OCI-LY3 (cell line): ENCODE measurements at regions not wholly inside any gene's neighbourhood (a gene's known extent, or its start where the extent isn't known, plus 50 kb on each side); places are given as distances from the start of the nearest gene placed in this dataset.

Experiments used
- H2AFZ ChIP-seq: fragments of 200-600, 300-600 bp; shearing (Covaris generic); 2 replicates; pipeline ENCODE4 v1.6.0; 2014; ENCODE audit warnings: antibody characterized with exemption, low read depth, low read length
- H3K27ac ChIP-seq: fragments of 200-600, 300-600 bp; sonication (generic); 2 replicates; pipeline ENCODE4 v1.5.1; 2014; ENCODE audit warnings: mild to moderate bottlenecking, low read length, moderate library complexity, mixed read lengths
- H3K27me3 ChIP-seq: fragments of 200-600, 300-600 bp; sonication (generic); 2 replicates; pipeline ENCODE4 v1.6.1; 2014; ENCODE audit warnings: low read depth, low read length, mixed read lengths
- H3K36me3 ChIP-seq: fragments of 200-600, 300-600 bp; sonication (generic); replicated peaks from 2 replicates; pipeline ENCODE3; 2014; ENCODE audit warnings: low read depth, low read length, mixed read lengths
- H3K4me1 ChIP-seq: fragments of 300-600, 200-600 bp; sonication (generic); 2 replicates; pipeline ENCODE4 v1.6.1; 2014; ENCODE audit warnings: low read length, mixed read lengths
- H3K4me2 ChIP-seq: fragments of 200-600, 300-600 bp; sonication (generic); 2 replicates; pipeline ENCODE4 v1.6.1; 2014; ENCODE audit warnings: low read length, mixed read lengths
- H3K4me3 ChIP-seq: fragments of 300-600, 200-600 bp; sonication (generic); 2 replicates; pipeline ENCODE4 v1.5.1; 2014; ENCODE audit warnings: antibody characterized with exemption, mild to moderate bottlenecking, low read length, moderate library complexity
- H3K79me2 ChIP-seq: fragments of 300-600, 200-600 bp; shearing (Covaris generic); 2 replicates; pipeline ENCODE4 v1.6.1; 2014; ENCODE audit warnings: mild to moderate bottlenecking, low read length, mixed read lengths
- H3K9ac ChIP-seq: fragments of 300-600, 200-600 bp; shearing (Covaris generic); 2 replicates; pipeline ENCODE4 v1.6.0; 2014; ENCODE audit warnings: mild to moderate bottlenecking, low read length, moderate library complexity
- H3K9me3 ChIP-seq: fragments of 200-600, 300-600 bp; shearing (Covaris generic); 2 replicates; pipeline ENCODE4 v1.6.1; 2014; ENCODE audit warnings: low read length, mixed read lengths; ENCODE audit not compliant: insufficient read depth
- H4K20me1 ChIP-seq: fragments of 200-600, 300-600 bp; sonication (generic); 2 replicates; pipeline ENCODE4 v1.6.1; 2016; ENCODE audit warnings: low read length, mixed read lengths; ENCODE audit not compliant: insufficient read depth
- EZH2phosphoT487 ChIP-seq: fragments of 200-600 bp; shearing (Covaris generic); IDR thresholded peaks from 2 replicates; pipeline ENCODE4 v1.6.1; 2018; ENCODE audit warnings: antibody characterized with exemption, mixed run types, low read depth
- TF ChIP-seq, protein P1 (sequence below): fragments of 200-600, 300-600 bp; sonication (generic); IDR thresholded peaks from 2 replicates; pipeline ENCODE4 v1.5.1; 2014; ENCODE audit warnings: antibody characterized with exemption, low read length, low read depth

- no peaks in the 10 kb centered on the region for H3K4me1 ChIP-seq
- no peak overlapping the region for H3K27ac ChIP-seq
These were observed 1075.3 kb downstream of the PCDH18 start for GRCh38 chr4:136457004-136457403.

DNA sequence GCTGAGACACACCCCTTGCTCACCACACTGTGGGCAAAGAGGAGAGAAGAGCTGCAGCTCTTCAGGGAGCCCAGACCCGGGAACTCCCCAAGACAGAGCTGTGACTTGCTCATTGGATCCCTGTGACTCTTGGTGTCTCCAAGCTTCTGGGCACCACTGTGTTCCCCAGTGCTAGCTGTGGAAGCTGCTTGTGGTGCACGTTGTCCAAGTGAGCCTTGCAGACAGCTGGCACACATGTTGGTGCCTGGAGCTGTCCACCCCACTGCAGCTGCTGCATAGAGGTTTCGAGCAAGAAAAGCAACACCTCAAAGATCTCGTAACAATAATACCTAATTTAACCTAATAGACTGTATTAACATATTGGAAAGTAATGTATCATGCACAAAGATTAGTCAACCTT is 1089.3 kb downstream of the PCDH18 start:
- Histone ChIP-seq H3K9me3 (no peaks in the 10 kb centered on the region), H2AFZ (no peak overlapping the region), H4K20me1 (no peaks in the 10 kb centered on the region), H3K79me2 (no peaks in the 10 kb centered on the region), H3K4me2 (no peak overlapping the region), H3K27me3 (no peaks in the 10 kb centered on the region), H3K27ac (no peak overlapping the region), H3K4me3 (no peak overlapping the region), H3K4me1 (no peaks in the 10 kb centered on the region), H3K9ac (no peak overlapping the region), H3K36me3 (no peaks in the 10 kb centered on the region)
- no peak for TF ChIP-seq EZH2phosphoT487
- TF ChIP-seq, protein P1, sequence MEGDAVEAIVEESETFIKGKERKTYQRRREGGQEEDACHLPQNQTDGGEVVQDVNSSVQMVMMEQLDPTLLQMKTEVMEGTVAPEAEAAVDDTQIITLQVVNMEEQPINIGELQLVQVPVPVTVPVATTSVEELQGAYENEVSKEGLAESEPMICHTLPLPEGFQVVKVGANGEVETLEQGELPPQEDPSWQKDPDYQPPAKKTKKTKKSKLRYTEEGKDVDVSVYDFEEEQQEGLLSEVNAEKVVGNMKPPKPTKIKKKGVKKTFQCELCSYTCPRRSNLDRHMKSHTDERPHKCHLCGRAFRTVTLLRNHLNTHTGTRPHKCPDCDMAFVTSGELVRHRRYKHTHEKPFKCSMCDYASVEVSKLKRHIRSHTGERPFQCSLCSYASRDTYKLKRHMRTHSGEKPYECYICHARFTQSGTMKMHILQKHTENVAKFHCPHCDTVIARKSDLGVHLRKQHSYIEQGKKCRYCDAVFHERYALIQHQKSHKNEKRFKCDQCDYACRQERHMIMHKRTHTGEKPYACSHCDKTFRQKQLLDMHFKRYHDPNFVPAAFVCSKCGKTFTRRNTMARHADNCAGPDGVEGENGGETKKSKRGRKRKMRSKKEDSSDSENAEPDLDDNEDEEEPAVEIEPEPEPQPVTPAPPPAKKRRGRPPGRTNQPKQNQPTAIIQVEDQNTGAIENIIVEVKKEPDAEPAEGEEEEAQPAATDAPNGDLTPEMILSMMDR: no peak

More at GRCh38 chr4:136457004-136457403, 1075.3 kb downstream of the PCDH18 start:
- Histone ChIP-seq H2AFZ (no peak overlapping the region), H3K9me3 (no peaks in the 10 kb centered on the region), H3K9ac (no peak overlapping the region), H3K27me3 (no peaks in the 10 kb centered on the region), H4K20me1 (no peaks in the 10 kb centered on the region), H3K4me3 (no peak overlapping the region), H3K4me2 (no peak overlapping the region), H3K36me3 (no peaks in the 10 kb centered on the region), H3K79me2 (no peaks in the 10 kb centered on the region)
- TF ChIP-seq, protein P1: no peak
- TF ChIP-seq EZH2phosphoT487: no peak

- H3K4me3 ChIP-seq: no peak overlapping the region
- no peaks in the 10 kb centered on the region for H3K4me1 ChIP-seq
- H3K27ac ChIP-seq: no peak overlapping the region
- no peak overlapping the region for H2AFZ ChIP-seq
- no peaks in the 10 kb centered on the region for H3K79me2 ChIP-seq
- H4K20me1 ChIP-seq: no peaks in the 10 kb centered on the region
- H3K9me3 ChIP-seq: no peaks in the 10 kb centered on the region
- H3K9ac ChIP-seq: no peak overlapping the region
- H3K36me3 ChIP-seq: no peaks in the 10 kb centered on the region
- H3K27me3 ChIP-seq: no peaks in the 10 kb centered on the region
- no peak overlapping the region for H3K4me2 ChIP-seq
- TF ChIP-seq EZH2phosphoT487: no peak
- TF ChIP-seq, protein P1: no peak
These were observed 1089.8 kb downstream of the PCDH18 start for GRCh38 chr4:136442447-136442846.

DNA sequence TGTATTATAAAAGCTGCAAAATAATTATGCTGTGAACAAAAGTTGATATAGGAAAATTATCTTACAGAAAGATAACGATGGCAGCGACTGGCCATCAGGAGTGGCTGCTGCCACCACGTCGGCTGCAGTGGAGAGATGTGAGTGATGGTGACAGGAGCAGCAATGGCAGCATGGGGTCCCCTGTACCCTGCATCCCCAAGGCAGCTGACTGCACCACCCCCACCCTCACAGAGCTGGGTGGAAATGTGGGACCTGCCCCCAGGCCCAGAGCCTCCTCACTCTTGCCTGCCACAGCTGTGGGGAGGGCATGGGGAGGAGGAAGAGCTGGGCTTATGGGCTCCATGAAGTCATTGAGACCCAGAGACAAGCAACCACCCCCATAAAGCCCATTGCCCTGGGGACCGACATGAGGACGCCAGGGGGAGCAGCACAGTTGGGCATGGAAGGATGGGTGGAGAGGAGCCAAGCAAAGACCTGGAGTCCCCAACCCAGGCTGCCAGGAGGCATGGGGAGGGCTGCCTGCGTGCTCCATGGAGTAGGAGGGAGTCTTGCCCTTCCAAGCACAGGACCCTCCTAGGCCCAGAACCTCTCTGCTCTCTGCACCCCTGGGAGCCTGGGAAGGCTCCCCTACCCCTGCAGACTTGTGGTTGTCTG is 1090.5 kb downstream of the PCDH18 start:
- Histone ChIP-seq H3K4me3 (no peak overlapping the region), H3K4me2 (no peak overlapping the region), H3K27ac (no peak overlapping the region), H3K27me3 (no peaks in the 10 kb centered on the region), H3K9me3 (no peaks in the 10 kb centered on the region), H3K9ac (no peak overlapping the region), H3K4me1 (no peaks in the 10 kb centered on the region), H3K36me3 (no peaks in the 10 kb centered on the region), H3K79me2 (no peaks in the 10 kb centered on the region), H2AFZ (no peak overlapping the region), H4K20me1 (no peaks in the 10 kb centered on the region)
- no peak for TF ChIP-seq EZH2phosphoT487
- TF ChIP-seq, protein P1: no peak
